Hindlimb muscle (tissue), 1 donor: ENCODE measurements at regions not wholly inside any gene's neighbourhood (a gene's known extent, or its start where the extent isn't known, plus 50 kb on each side); places are given as distances from the start of the nearest gene placed in this dataset.

Source experiments
- DNase-seq: peaks from one replicate; pipeline ENCODE4 v3.0.0-alpha.2; 2013

- DNase-seq, result no peak
These were observed 677.7 kb downstream of the BRD1 start for GRCh38 chr22:49149721-49150608.

- DNase-seq, result no peak
These were observed 678.7 kb downstream of the BRD1 start for GRCh38 chr22:49148895-49149418.

- no peak for DNase-seq
These were observed 680.0 kb downstream of the BRD1 start for GRCh38 chr22:49147617-49148175.

- no peak for DNase-seq
These were observed 680.5 kb downstream of the BRD1 start for GRCh38 chr22:49147171-49147570.

- no peak for DNase-seq
These were observed 681.2 kb downstream of the BRD1 start for GRCh38 chr22:49146511-49146910.

GRCh38 chr22:49143812-49144211 is 683.9 kb downstream of the BRD1 start:
- no peak for DNase-seq

- no peak for DNase-seq
These were observed 684.8 kb downstream of the BRD1 start for GRCh38 chr22:49142891-49143290.

- DNase-seq, result no peak
These were observed 685.4 kb downstream of the BRD1 start for GRCh38 chr22:49142296-49142695.

GRCh38 chr22:49141761-49142160 is 685.9 kb downstream of the BRD1 start:
- no peak for DNase-seq

- no peak for DNase-seq
These were observed 686.6 kb downstream of the BRD1 start for GRCh38 chr22:49140911-49141665.

- DNase-seq, result no peak
These were observed 688.1 kb downstream of the BRD1 start for GRCh38 chr22:49139492-49140151.

- DNase-seq, result no peak
These were observed 689.4 kb downstream of the BRD1 start for GRCh38 chr22:49138250-49138790.

GRCh38 chr22:49137206-49137840 is 690.4 kb downstream of the BRD1 start:
- DNase-seq, result no peak

GRCh38 chr22:49136816-49137180 is 690.9 kb downstream of the BRD1 start:
- DNase-seq, result no peak

GRCh38 chr22:49136041-49136815 is 691.4 kb downstream of the BRD1 start:
- DNase-seq, result no peak

- DNase-seq, result no peak
These were observed 693.6 kb downstream of the BRD1 start for GRCh38 chr22:49134076-49134475.

- no peak for DNase-seq
These were observed 694.1 kb downstream of the BRD1 start for GRCh38 chr22:49133541-49133940.

GRCh38 chr22:49132009-49132408 is 695.7 kb downstream of the BRD1 start:
- no peak for DNase-seq

- no peak for DNase-seq
These were observed 697.9 kb downstream of the BRD1 start for GRCh38 chr22:49129736-49130135.

GRCh38 chr22:49128874-49129273 is 698.8 kb downstream of the BRD1 start:
- no peak for DNase-seq

GRCh38 chr22:49124608-49125007 is 703.1 kb downstream of the BRD1 start:
- no peak for DNase-seq
